ENCODE measurements at regions not wholly inside any gene's neighbourhood (a gene's known extent, or its start where the extent isn't known, plus 50 kb on each side); places are given as distances from the start of the nearest gene placed in this dataset.

- TF ChIP-seq CTCF (IDR thresholded peaks at IDR 0.05) (no peak), POLR2A (IDR thresholded peaks at IDR 0.05; ENCODE audit: low read depth) (no peak), EP300 (IDR thresholded peaks at IDR 0.05) (no peak)
These were observed 56.0 kb upstream of the ZFP64 start for GRCh38 chr20:52247548-52247947.

Data from esophagus muscularis mucosa (tissue), 4 donors.